ENCODE measurements at regions not wholly inside any gene's neighbourhood (a gene's known extent, or its start where the extent isn't known, plus 50 kb on each side); places are given as distances from the start of the nearest gene placed in this dataset.
"Not testable (repeated sequence)": the region's sequence is repeated elsewhere in the genome, so short reads cannot be mapped to it uniquely, and the experiment has no call there.

DNA sequence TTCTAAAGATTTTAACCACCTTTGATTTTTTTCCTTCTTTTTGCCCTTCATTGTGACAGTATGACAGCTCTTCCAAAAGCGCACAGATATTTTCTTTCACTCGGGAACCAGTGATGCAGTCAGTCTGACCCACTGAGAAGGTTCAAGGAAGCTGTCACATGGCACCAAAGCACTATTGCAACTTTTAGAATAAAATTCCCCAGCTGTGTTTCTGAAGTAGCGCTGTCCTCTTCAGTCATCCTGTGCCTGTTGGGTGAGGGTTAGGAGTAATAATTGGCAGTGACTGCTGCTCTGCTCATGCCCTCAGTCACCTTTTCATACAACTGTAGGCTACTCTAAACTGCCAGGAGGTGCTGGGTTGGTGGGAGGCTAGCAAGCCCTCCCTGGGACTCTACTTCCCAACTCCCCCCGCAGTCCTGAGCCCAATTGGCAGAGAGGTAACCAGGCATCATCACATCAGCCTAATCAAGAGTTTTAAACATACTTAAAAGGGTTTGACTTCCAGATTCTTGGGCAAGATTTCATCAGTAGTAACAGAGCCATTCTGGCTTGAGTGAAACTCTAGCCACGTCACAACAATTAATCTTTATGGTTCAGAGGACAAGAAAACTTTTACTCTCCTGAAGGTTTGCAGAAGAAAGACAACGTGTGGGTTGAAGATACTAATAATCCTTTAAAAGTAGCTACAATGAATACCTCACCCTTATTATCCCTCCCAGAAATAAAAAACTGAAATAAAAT is 473.3 kb downstream of the FBXO15 start:
- TF ChIP-seq, protein P1, sequence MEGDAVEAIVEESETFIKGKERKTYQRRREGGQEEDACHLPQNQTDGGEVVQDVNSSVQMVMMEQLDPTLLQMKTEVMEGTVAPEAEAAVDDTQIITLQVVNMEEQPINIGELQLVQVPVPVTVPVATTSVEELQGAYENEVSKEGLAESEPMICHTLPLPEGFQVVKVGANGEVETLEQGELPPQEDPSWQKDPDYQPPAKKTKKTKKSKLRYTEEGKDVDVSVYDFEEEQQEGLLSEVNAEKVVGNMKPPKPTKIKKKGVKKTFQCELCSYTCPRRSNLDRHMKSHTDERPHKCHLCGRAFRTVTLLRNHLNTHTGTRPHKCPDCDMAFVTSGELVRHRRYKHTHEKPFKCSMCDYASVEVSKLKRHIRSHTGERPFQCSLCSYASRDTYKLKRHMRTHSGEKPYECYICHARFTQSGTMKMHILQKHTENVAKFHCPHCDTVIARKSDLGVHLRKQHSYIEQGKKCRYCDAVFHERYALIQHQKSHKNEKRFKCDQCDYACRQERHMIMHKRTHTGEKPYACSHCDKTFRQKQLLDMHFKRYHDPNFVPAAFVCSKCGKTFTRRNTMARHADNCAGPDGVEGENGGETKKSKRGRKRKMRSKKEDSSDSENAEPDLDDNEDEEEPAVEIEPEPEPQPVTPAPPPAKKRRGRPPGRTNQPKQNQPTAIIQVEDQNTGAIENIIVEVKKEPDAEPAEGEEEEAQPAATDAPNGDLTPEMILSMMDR (IDR thresholded peaks at IDR 0.05; ENCODE audit: extremely low read depth, missing control alignments) = no peak

DNA sequence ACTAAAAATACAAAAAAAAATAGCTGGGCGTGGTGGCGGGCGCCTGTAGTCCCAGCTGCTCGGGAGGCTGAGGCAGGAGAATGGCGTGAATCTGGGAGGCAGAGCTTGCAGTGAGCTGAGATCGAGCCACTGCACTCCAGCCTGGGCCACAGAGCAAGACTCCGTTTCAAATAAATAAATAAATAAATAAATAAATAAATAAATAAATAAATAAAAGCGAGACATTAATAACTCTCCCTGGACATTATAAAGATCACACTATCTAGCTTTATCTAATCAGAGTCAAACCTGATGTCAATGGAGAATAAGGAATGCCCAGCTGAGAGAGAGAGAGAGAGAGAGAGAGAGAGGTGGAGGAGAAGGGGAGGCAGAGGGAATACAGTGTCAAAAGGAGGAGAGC is 476.2 kb downstream of the FBXO15 start:
- DNase-seq (ENCODE audit: low spot score) = not testable (repeated sequence)

More for the DNA sequence above, 473.3 kb downstream of the FBXO15 start:
- no peak for DNase-seq (ENCODE audit: low spot score)

DNA sequence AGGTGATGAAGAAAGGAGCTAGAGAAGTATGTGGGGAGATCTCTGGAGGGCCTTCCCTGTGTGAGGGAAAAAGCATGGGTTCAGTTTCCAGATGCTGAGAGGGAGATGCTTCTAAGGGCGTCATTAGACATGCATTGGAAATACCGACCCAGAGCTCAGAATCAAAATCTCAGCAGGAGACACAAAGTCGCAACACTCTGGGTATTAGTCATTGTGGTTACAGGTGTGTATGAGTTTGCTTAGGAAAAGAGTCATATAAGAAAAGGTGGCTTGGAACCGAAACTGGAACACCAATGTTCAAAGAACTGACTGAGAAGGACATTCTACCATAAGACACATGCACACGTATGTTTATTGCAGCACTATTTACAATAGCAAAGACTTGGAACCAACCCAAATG is 477.1 kb downstream of the FBXO15 start:
- TF ChIP-seq, protein P1 (IDR thresholded peaks at IDR 0.05; ENCODE audit: extremely low read depth, missing control alignments) = no peak
- no peak for DNase-seq (ENCODE audit: low spot score)

DNA sequence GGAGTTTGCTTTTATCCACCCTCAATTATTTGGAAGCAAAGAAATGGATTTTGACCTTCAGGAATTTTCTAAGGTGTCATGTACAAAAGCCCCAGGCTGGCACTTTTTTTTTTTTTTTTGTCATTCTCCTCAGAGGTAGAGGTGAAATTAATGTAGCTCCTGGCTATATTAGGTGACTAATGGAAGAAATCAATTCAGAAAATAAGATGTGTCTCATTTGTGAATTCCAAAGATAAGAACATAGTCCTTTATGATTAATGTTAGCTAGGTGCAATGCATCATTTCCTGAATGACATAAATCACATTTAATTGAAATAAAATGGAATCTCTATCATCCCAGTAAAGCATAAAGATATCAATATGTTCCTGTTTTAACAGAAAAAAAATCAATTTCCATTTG is 477.6 kb downstream of the FBXO15 start:
- DNase-seq (ENCODE audit: low spot score) = no peak
- TF ChIP-seq, protein P1 (IDR thresholded peaks at IDR 0.05; ENCODE audit: extremely low read depth, missing control alignments) = no peak

DNA sequence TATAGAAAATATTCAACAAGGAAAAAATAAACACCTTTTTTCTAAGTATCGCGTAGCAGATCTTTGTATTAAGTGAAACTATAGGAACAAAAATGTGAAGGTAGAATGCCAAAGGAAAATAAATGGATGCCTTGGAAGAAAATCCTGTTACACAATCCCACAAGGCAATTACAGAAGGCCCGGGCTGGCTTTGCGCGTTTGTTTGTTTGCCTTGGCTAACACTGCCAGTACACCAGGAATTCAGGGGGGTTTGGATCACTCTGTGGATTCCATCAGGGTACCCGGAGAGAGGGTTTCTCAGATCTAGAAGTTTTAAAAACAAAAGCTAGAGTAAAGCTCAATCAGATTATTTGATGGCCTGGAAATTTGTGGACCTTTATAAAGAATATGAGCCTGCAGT is 478.3 kb downstream of the FBXO15 start:
- DNase-seq (ENCODE audit: low spot score) = no peak
- TF ChIP-seq, protein P1 (IDR thresholded peaks at IDR 0.05; ENCODE audit: extremely low read depth, missing control alignments) = no peak

DNA sequence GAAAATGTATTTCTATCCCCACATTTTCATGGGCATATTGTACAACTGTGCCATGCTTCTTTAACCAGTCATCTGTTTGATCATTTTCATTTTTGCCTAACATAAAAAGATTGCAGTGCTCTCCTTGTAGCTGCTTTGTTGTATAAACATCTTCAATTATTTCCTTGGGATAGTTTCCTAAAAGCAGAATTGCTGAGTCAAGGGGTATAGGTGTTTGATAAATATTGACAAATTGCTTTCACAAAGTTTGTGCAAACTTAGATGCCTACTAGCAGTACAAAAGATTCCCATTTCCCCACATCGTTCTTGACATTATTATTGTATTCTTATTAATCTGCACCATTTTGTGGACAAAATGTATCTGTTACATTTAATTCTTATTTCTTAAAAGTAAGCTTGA is 479.6 kb downstream of the FBXO15 start:
- DNase-seq (ENCODE audit: low spot score) = no peak
- TF ChIP-seq, protein P1 (IDR thresholded peaks at IDR 0.05; ENCODE audit: extremely low read depth, missing control alignments) = no peak

DNA sequence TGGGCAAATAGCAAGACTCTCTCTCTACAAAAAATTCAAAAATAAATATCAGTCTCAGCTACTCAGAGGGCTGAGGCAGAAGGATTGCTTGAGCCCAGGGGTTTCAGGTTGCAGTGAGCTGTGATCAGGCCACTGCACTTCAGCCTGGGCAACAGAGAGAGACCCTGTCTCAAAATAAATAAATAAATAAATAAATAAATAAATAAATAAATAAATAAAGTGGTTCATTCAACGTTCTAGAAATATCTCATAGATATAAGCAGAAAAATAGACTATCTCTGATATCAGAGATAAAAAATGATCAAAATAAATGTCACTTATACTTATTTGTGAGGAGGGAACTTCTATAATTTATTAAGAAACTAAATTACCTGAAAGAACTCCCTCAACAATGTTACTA is 480.9 kb downstream of the FBXO15 start:
- no peak for DNase-seq (ENCODE audit: low spot score)
- TF ChIP-seq, protein P1 (IDR thresholded peaks at IDR 0.05; ENCODE audit: extremely low read depth, missing control alignments) = no peak

DNA sequence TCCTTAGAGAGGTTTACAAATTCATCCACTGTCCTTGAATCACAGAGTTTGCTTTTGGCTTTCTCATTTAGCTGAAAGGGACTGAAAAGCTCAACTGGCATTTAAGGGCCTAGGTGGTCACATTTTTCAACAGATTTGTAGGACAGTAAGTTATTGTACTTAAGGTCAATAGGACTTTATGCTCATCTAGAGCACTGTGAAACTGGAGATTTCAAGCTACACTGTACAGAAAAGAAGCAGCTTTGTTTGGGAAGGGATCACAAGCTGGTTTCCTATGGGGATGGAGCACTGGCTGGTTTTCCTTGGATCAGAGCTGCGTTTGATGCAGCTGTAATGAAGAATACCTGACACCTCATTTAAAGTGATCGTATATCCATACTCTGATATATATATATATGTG is 482.7 kb downstream of the FBXO15 start:
- no peak for DNase-seq (ENCODE audit: low spot score)
- TF ChIP-seq, protein P1 (IDR thresholded peaks at IDR 0.05; ENCODE audit: extremely low read depth, missing control alignments) = no peak
